SH-SY5Y (cell line): ENCODE measurements at regions not wholly inside any gene's neighbourhood (a gene's known extent, or its start where the extent isn't known, plus 50 kb on each side); places are given as distances from the start of the nearest gene placed in this dataset.

Source experiments
- GATA2 ChIP-seq: IDR thresholded peaks from 2 replicates; pipeline ENCODE4 v1.6.1; 2011; ENCODE audit warnings: mild to moderate bottlenecking, low read depth, low read length
- GATA3 ChIP-seq: IDR thresholded peaks from 2 replicates; pipeline ENCODE4 v1.6.1; 2011; ENCODE audit warnings: low read depth, mild to moderate bottlenecking, low read length, moderate library complexity

GRCh38 chr12:124504273-124505000, 63.0 kb downstream of the NCOR2 start:
- TF ChIP-seq GATA2 (no peak), GATA3 (no peak)
